Left lobe of liver (tissue), 2 donors: ENCODE measurements at regions not wholly inside any gene's neighbourhood (a gene's known extent, or its start where the extent isn't known, plus 50 kb on each side); places are given as distances from the start of the nearest gene placed in this dataset.
A peak's percentile ranks its signal among the peaks of the same experiment; 100 is the strongest.
"Not testable (repeated sequence)": the region's sequence is repeated elsewhere in the genome, so short reads cannot be mapped to it uniquely, and the experiment has no call there.

ENCODE experiments used
- ATAC-seq: fragments of 200-7000 bp; cut with Tn5 transposase; one replicate; pipeline ENCODE4 v1.9.1; 2020; ENCODE audit warnings: mild to moderate bottlenecking, moderate library complexity
- DNase-seq: peaks from one replicate; pipeline ENCODE4 v3.0.0-alpha.2; 2020; ENCODE audit warnings: low spot score
- donor health status: DM: no; HTN: no; CAD: no; lungs with moderate emphysema.
- donor health status: DM: no; HTN: yes; CAD: no.

- DNase-seq, ATAC-seq: not testable (repeated sequence)
These were observed 52.7 kb upstream of the SRRM3 start for GRCh38 chr7:76148947-76149346.

DNA sequence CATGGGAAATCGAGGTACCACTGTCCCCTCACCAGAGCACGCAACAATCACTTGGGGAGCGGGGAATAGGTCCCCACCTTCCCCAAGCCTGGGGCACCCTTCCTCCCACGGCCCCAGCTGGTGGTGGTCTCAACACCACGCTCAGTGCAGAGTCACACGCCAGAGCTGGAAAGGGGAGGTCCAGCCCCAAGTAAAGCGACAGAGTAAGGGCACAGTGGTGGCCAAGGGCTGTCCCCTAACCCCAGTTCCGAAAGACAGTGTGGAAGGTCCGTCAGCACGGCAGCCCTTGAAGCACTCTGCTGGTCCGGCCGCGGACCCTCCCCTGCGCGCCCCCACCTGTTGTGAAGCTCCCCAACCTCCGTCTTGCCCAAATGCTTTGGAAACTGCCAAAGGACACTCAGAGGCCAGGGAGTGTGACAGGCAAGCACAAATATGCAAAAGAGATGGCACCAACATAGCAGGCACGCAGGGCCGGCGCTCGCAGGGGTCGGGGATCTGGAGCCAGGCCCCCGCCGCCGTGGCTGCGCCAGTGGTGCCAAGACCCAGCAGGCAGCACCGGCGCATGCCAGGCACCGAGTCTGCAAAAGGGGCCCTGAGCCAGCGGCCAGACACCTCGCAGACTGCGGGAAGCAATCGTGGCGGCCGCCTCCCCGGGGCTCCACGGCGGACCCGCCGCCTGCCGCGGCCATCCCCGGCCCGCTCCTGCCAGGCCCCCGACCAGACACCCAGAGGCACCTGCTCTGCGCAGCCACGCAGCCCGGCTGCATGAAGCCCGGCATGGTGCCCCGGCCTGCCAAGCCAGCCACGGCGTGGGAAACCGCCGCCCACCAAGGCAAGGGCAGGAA lies 51.6 kb upstream of the SRRM3 start:
- peak; percentile 67 for ATAC-seq
- DNase-seq = no peak
